Activated naive CD8-positive, alpha-beta T cell treated with anti-CD3 and anti-CD28 coated beads, Interleukin-2, amount 50 U/mL, for 16 hours (primary cell): ENCODE measurements at regions not wholly inside any gene's neighbourhood (a gene's known extent, or its start where the extent isn't known, plus 50 kb on each side); places are given as distances from the start of the nearest gene placed in this dataset.

Experiments
- DNase-seq: peaks from one replicate; pipeline ENCODE4 v3.0.0-alpha.2; 2020; ENCODE audit warnings: low read depth, low spot score

GRCh38 chr14:65186951-65187350, 84.6 kb upstream of the MAX start:
- DNase-seq: no peak

GRCh38 chr14:65187421-65188049, 85.2 kb upstream of the MAX start:
- DNase-seq: no peak

GRCh38 chr14:65190312-65190711, 88.0 kb upstream of the MAX start:
- no peak for DNase-seq

GRCh38 chr14:65191716-65192115, 89.4 kb upstream of the MAX start:
- no peak for DNase-seq

GRCh38 chr14:65192686-65193085, 90.4 kb upstream of the MAX start:
- DNase-seq: no peak

GRCh38 chr14:65193916-65194590, 91.7 kb upstream of the MAX start:
- DNase-seq: no peak

GRCh38 chr14:65195042-65195719, 92.9 kb upstream of the MAX start:
- DNase-seq: no peak

- DNase-seq: no peak
Measured at GRCh38 chr14:65198346-65198745, 96.0 kb upstream of the MAX start.

GRCh38 chr14:65200454-65200853, 98.1 kb upstream of the MAX start:
- DNase-seq: no peak

GRCh38 chr14:65203574-65203973, 101.3 kb upstream of the MAX start:
- no peak for DNase-seq

- DNase-seq: no peak
Measured at GRCh38 chr14:65204056-65204455, 101.7 kb upstream of the MAX start.

GRCh38 chr14:65206078-65206447, 103.7 kb upstream of the MAX start:
- no peak for DNase-seq

GRCh38 chr14:65206448-65207096, 104.3 kb upstream of the MAX start:
- no peak for DNase-seq

GRCh38 chr14:65208548-65208947, 106.2 kb upstream of the MAX start:
- no peak for DNase-seq

GRCh38 chr14:65210118-65210821, 108.0 kb upstream of the MAX start:
- DNase-seq: no peak

- DNase-seq: no peak
Measured at GRCh38 chr14:65210822-65211182, 108.5 kb upstream of the MAX start.

- no peak for DNase-seq
Measured at GRCh38 chr14:65211341-65211987, 109.1 kb upstream of the MAX start.

- no peak for DNase-seq
Measured at GRCh38 chr14:65213316-65213715, 111.0 kb upstream of the MAX start.

GRCh38 chr14:65214741-65215140, 112.4 kb upstream of the MAX start:
- no peak for DNase-seq

GRCh38 chr14:65219353-65219752, 117.0 kb upstream of the MAX start:
- no peak for DNase-seq

GRCh38 chr14:65222440-65222858, 120.1 kb upstream of the MAX start:
- DNase-seq: peak; percentile 6

- DNase-seq: no peak
Measured at GRCh38 chr14:65223636-65224035, 121.3 kb upstream of the MAX start.
